ENCODE measurements at regions not wholly inside any gene's neighbourhood (a gene's known extent, or its start where the extent isn't known, plus 50 kb on each side); places are given as distances from the start of the nearest gene placed in this dataset.
"Not testable (repeated sequence)": the region's sequence is repeated elsewhere in the genome, so short reads cannot be mapped to it uniquely, and the experiment has no call there.

DNA sequence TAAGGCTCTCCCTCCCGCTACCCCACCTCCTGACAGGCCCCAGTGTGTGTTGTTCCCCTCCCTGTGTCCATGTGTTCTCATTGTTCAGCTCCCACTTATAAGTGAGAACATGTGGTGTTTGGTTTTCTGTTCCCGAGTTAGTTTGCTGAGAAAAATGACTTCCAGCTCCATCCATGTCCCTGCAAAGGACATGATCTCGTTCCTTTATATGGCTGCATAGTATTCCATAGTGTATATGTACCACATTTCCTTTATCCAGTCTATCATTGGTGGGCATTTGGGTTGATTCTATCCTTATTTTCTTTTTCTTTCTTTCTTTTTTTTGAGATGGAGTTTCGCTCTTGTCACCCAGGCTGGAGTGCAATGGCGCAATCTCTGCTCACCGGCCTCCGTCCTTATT lies 57.8 kb upstream of the RASSF3 start:
- DNase-seq; H3K27me3 ChIP-seq; H3K36me3 ChIP-seq; H3K9me3 ChIP-seq; H3K27ac ChIP-seq; intact Hi-C loops (cut with DNase I; ENCODE audit: low total_unique reads); H3K4me1 ChIP-seq; H3K4me3 ChIP-seq: not testable (repeated sequence)

GRCh38 chr12:64553689-64554088 lies 56.6 kb upstream of the RASSF3 start:
- H3K27ac ChIP-seq; intact Hi-C loops (cut with DNase I; ENCODE audit: low total_unique reads); H3K9me3 ChIP-seq; DNase-seq; H3K4me3 ChIP-seq; H3K4me1 ChIP-seq; H3K36me3 ChIP-seq; H3K27me3 ChIP-seq: not testable (repeated sequence)

DNA sequence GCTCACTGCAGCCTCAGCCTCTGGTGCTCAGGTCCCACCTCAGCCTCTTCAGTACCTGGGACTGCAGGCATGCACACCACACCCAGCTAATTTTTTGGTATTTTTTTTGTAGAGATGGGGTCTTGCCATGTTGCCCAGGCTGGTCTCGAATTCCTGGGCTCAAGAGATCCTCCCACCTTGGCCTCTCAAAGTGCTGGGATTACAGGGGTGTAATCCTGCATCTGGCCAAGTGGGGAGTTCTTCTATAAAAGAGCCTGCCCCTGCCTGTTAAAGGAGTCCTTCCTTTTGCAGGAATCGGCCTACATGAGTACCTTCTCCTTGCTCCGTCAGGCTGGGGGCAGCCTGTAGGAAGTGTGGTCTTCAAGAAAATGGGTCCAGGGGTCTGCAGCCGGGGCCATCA lies 54.1 kb upstream of the RASSF3 start:
- Histone ChIP-seq H3K9me3 (no peaks in the 10 kb centered on the region), H3K4me3 (no peak overlapping the region), H3K27ac (no peak overlapping the region), H3K36me3 (no peaks in the 10 kb centered on the region), H3K27me3 (no peaks in the 10 kb centered on the region), H3K4me1 (no peaks in the 10 kb centered on the region)
- intact Hi-C loops (cut with DNase I; ENCODE audit: low total_unique reads), result no loop called here
- no peak for DNase-seq
- TF ChIP-seq POLR2A (IDR thresholded peaks at IDR 0.05), result no peak
- TF ChIP-seq CTCF (IDR thresholded peaks at IDR 0.05), result no peak

DNA sequence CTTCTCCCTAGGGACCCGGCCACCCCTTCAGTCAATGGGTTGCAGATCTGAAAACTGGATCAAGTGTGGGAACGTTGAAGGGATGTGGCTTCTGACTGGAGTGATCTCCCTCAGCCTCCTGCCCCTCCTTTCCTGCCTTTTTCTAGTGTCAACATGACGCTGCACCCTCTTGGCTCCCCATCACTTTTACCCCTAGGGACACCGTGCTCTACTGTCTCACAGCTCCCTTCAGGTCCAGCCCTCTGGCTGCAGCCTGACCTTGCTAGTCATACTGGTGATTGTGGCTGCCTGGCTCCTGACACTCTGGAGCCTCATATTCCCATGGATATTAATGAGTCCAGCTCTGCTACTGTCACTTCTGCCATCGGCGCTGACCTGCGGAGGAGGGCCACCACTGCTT lies 51.5 kb upstream of the RASSF3 start:
- intact Hi-C loops (cut with DNase I; ENCODE audit: low total_unique reads), result no loop called here
- Histone ChIP-seq H3K27me3 (no peaks in the 10 kb centered on the region), H3K27ac (no peak overlapping the region), H3K4me3 (no peak overlapping the region), H3K9me3 (no peaks in the 10 kb centered on the region), H3K36me3 (no peaks in the 10 kb centered on the region), H3K4me1 (no peaks in the 10 kb centered on the region)
- TF ChIP-seq POLR2A (IDR thresholded peaks at IDR 0.05) (no peak), CTCF (IDR thresholded peaks at IDR 0.05) (no peak)
- DNase-seq, result no peak

DNA sequence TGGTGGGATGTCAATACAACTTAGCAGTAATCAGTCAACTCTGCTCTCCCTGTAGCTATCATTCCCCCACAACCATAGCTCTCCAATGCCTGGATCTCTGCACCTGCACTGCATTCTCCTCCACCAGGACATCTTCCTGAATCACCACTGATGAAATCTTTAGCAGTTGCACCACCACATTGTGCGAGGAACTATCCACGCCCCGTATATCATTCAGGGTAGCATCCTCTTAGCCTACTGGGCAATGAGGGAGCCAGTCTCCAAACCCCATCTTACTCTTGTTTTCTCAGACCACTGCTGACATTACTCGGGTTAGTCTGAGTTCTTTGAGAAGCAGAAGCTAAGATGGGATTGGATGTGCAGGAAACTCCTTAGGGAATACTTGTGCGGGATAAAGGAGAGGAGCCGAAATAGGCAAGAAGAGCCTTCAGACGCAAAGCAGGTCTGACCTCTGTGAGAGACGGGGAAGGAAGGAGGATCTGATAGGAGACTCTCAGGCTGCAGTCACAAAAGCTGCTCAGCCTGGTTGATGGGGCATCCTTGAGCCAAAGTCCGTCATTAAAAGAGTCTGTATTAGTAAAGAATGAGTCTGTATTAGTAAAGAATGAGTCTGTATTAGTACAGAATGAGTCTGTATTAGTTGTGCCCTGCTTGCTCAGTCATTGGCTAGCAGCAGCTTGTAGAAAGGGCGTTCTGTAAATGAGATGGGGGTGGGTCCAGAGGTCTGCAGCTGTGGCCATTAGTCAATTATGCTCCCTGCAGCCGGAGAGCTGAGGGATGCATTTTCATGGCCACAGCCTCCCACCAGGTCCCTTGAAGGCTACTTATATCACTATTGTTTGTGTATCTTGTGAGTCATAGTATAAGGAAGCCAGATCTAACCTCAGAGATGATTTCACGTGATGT lies 49.6 kb upstream of the RASSF3 start:
- Histone ChIP-seq H3K27ac (peak overlapping the region in 1 of 2 donors; percentile 58), H3K9me3 (no peaks in the 10 kb centered on the region), H3K36me3 (no peaks in the 10 kb centered on the region), H3K27me3 (no peaks in the 10 kb centered on the region), H3K4me1 (no peaks in the 10 kb centered on the region), H3K4me3 (no peak overlapping the region)
- DNase-seq, result peak; percentile 37 to 62
- TF ChIP-seq CTCF (IDR thresholded peaks at IDR 0.05) (no peak), POLR2A (IDR thresholded peaks at IDR 0.05) (no peak)
- intact Hi-C loops (cut with DNase I; ENCODE audit: low total_unique reads), result no loop called here

All from uterus (tissue), 3 donors.